ENCODE measurements at regions not wholly inside any gene's neighbourhood (a gene's known extent, or its start where the extent isn't known, plus 50 kb on each side); places are given as distances from the start of the nearest gene placed in this dataset.

GRCh38 chr7:342681-343216 is 52.8 kb downstream of the FOXL3 start:
- H3K36me3 ChIP-seq (replicated peaks in 1 of 2; ENCODE audit: control insufficient read depth in 1 of 2, insufficient read depth in 2 of 2, low read length in 2 of 2): no peaks in the 10 kb centered on the region
- intact Hi-C loops (cut with micrococcal nuclease): no loop called here
- H3K27me3 Mint-ChIP-seq (ENCODE audit: low read depth in 3 of 3): peaks cover 1 to 7% (median 2%) of the 10 kb centered on the region in 3 donors
- no peak for TF ChIP-seq CTCF (IDR thresholded peaks at IDR 0.05)
- DNase-seq: no peak
- H3K4me2 ChIP-seq (replicated peaks; ENCODE audit: extremely low read depth, low read length, poor library complexity, severe bottlenecking): no peak overlapping the region
- no peaks in the 10 kb centered on the region for H3K27me3 ChIP-seq (ENCODE audit: control insufficient read depth in 2 of 2, insufficient read depth in 2 of 2, low read length in 2 of 2)
- H3K9ac ChIP-seq (ENCODE audit: insufficient read depth, low read length, poor library complexity, severe bottlenecking): no peak overlapping the region
- no peak overlapping the region for H3K4me3 ChIP-seq (replicated peaks in 1 of 3; ENCODE audit: low read depth in 2 of 3, low read length in 3 of 3)
- H3K27ac Mint-ChIP-seq: no peak overlapping the region
- 95% methylated on average over 9 of the region's 10 CpGs for WGBS (ENCODE audit: insufficient coverage)
- no peaks in the 10 kb centered on the region for H3K4me1 Mint-ChIP-seq
- no peaks in the 10 kb centered on the region for H4K20me1 ChIP-seq (ENCODE audit: insufficient read depth, low read length)
- no peaks in the 10 kb centered on the region for H3K36me3 Mint-ChIP-seq
- H3K4me3 Mint-ChIP-seq: no peak overlapping the region
- no peak overlapping the region for H2AFZ ChIP-seq (ENCODE audit: insufficient read depth, low read depth, low read length, poor library complexity, severe bottlenecking)
- no peaks in the 10 kb centered on the region for H3K4me1 ChIP-seq (ENCODE audit: control insufficient read depth in 1 of 2, insufficient read depth in 2 of 2, low read length in 2 of 2)
- peaks cover 0 to 6% of the 10 kb centered on the region in 2 donors for H3K9me3 ChIP-seq (replicated peaks in 1 of 2; ENCODE audit: control insufficient read depth in 1 of 2, insufficient read depth in 1 of 2, low read length in 2 of 2)
- H3K79me2 ChIP-seq (ENCODE audit: insufficient read depth, low read length): no peaks in the 10 kb centered on the region
- peaks cover 0 to 17% (median 5%) of the 10 kb centered on the region in 7 donors for H3K9me3 Mint-ChIP-seq
- no peak overlapping the region for H3K27ac ChIP-seq (ENCODE audit: low read depth in 1 of 2, low read length in 2 of 2)

- WGBS (ENCODE audit: insufficient coverage): 90% methylated on average over 24 of the region's 33 CpGs
- Mint-ChIP-seq H3K27me3 (ENCODE audit: low read depth in 3 of 3) (peaks cover 1 to 7% (median 2%) of the 10 kb centered on the region in 3 donors), H3K27ac (no peak overlapping the region), H3K4me3 (no peak overlapping the region), H3K36me3 (no peaks in the 10 kb centered on the region), H3K9me3 (peaks cover 0 to 17% (median 5%) of the 10 kb centered on the region in 7 donors), H3K4me1 (no peaks in the 10 kb centered on the region)
- no peak overlapping the region for H3K9ac ChIP-seq (ENCODE audit: insufficient read depth, low read length, poor library complexity, severe bottlenecking)
- no peak overlapping the region for H3K4me2 ChIP-seq (replicated peaks; ENCODE audit: extremely low read depth, low read length, poor library complexity, severe bottlenecking)
- no peak for DNase-seq
- intact Hi-C loops (cut with micrococcal nuclease): no loop called here
- H3K27ac ChIP-seq (ENCODE audit: low read depth in 1 of 2, low read length in 2 of 2): no peak overlapping the region
- no peaks in the 10 kb centered on the region for H3K79me2 ChIP-seq (ENCODE audit: insufficient read depth, low read length)
- no peak overlapping the region for H3K4me3 ChIP-seq (replicated peaks in 1 of 3; ENCODE audit: low read depth in 2 of 3, low read length in 3 of 3)
- H3K27me3 ChIP-seq (ENCODE audit: control insufficient read depth in 2 of 2, insufficient read depth in 2 of 2, low read length in 2 of 2): no peaks in the 10 kb centered on the region
- no peaks in the 10 kb centered on the region for H3K36me3 ChIP-seq (replicated peaks in 1 of 2; ENCODE audit: control insufficient read depth in 1 of 2, insufficient read depth in 2 of 2, low read length in 2 of 2)
- no peaks in the 10 kb centered on the region for H3K4me1 ChIP-seq (ENCODE audit: control insufficient read depth in 1 of 2, insufficient read depth in 2 of 2, low read length in 2 of 2)
- peaks cover 0 to 6% of the 10 kb centered on the region in 2 donors for H3K9me3 ChIP-seq (replicated peaks in 1 of 2; ENCODE audit: control insufficient read depth in 1 of 2, insufficient read depth in 1 of 2, low read length in 2 of 2)
- no peaks in the 10 kb centered on the region for H4K20me1 ChIP-seq (ENCODE audit: insufficient read depth, low read length)
- no peak for TF ChIP-seq CTCF (IDR thresholded peaks at IDR 0.05)
- no peak overlapping the region for H2AFZ ChIP-seq (ENCODE audit: insufficient read depth, low read depth, low read length, poor library complexity, severe bottlenecking)
These were observed 53.4 kb downstream of the FOXL3 start for GRCh38 chr7:343227-343822.

All from CD14-positive monocyte (primary cell).